Sigmoid colon (tissue), 4 donors: ENCODE measurements at regions not wholly inside any gene's neighbourhood (a gene's known extent, or its start where the extent isn't known, plus 50 kb on each side); places are given as distances from the start of the nearest gene placed in this dataset.
"Not testable (repeated sequence)": the region's sequence is repeated elsewhere in the genome, so short reads cannot be mapped to it uniquely, and the experiment has no call there.

ENCODE experiments used
- CTCF ChIP-seq, 4 experiments: fragments of 450-650 bp in 3 of 4; fragments of 200-600 bp in 1 of 4; IDR thresholded peaks; one replicate each; pipeline ENCODE4 v1.5.1; 2016 to 2019; ENCODE audit warnings: antibody characterized with exemption in 4 of 4, mild to moderate bottlenecking in 3 of 4, moderate library complexity in 2 of 4
- POLR2A ChIP-seq, 2 donors: fragments of 450-650 bp; IDR thresholded peaks; one replicate each; pipeline ENCODE4 v1.6.1; 2016; ENCODE audit warnings: antibody characterized with exemption in 2 of 2, mild to moderate bottlenecking in 2 of 2, moderate library complexity in 2 of 2
- POLR2AphosphoS5 ChIP-seq, 4 donors: sonication (generic); formaldehyde crosslinking; IDR thresholded peaks; one replicate each; pipeline ENCODE4 v1.6.1; 2017; ENCODE audit warnings: antibody characterized with exemption in 4 of 4

- not testable (repeated sequence) for TF ChIP-seq CTCF, POLR2A, POLR2AphosphoS5 (IDR thresholded peaks at IDR 0.05)
Measured at GRCh38 chr5:30428866-30429407, 764.5 kb upstream of the CDH6 start.
